ENCODE measurements at regions not wholly inside any gene's neighbourhood (a gene's known extent, or its start where the extent isn't known, plus 50 kb on each side); places are given as distances from the start of the nearest gene placed in this dataset.
A peak's percentile ranks its signal among the peaks of the same experiment; 100 is the strongest.

GRCh38 chr2:8575038-8575833 lies 106.6 kb upstream of the ID2 start:
- no peak for DNase-seq

GRCh38 chr2:8575834-8576423 lies 105.9 kb upstream of the ID2 start:
- DNase-seq, result no peak

GRCh38 chr2:8576525-8577167 lies 105.2 kb upstream of the ID2 start:
- DNase-seq, result no peak

GRCh38 chr2:8577573-8577972 lies 104.3 kb upstream of the ID2 start:
- no peak for DNase-seq

- DNase-seq, result no peak
Observed at GRCh38 chr2:8578335-8579244, 103.3 kb upstream of the ID2 start.

GRCh38 chr2:8579485-8580085 lies 102.3 kb upstream of the ID2 start:
- DNase-seq, result no peak

GRCh38 chr2:8580316-8581233 lies 101.3 kb upstream of the ID2 start:
- no peak for DNase-seq

- no peak for DNase-seq
Observed at GRCh38 chr2:8581234-8581561, 100.7 kb upstream of the ID2 start.

- DNase-seq, result no peak
Observed at GRCh38 chr2:8581601-8582041, 100.2 kb upstream of the ID2 start.

- DNase-seq, result no peak
Observed at GRCh38 chr2:8582191-8582590, 99.7 kb upstream of the ID2 start.

- DNase-seq, result no peak
Observed at GRCh38 chr2:8582651-8583399, 99.0 kb upstream of the ID2 start.

- DNase-seq, result peak; percentile 88
Observed at GRCh38 chr2:8583400-8584173, 98.3 kb upstream of the ID2 start.

- DNase-seq, result no peak
Observed at GRCh38 chr2:8584174-8585066, 97.4 kb upstream of the ID2 start.

- DNase-seq, result no peak
Observed at GRCh38 chr2:8586457-8587051, 95.3 kb upstream of the ID2 start.

GRCh38 chr2:8587251-8587791 lies 94.5 kb upstream of the ID2 start:
- no peak for DNase-seq

GRCh38 chr2:8587920-8588830 lies 93.7 kb upstream of the ID2 start:
- DNase-seq, result no peak

All from left kidney (tissue), 1 donor.